ENCODE measurements at regions not wholly inside any gene's neighbourhood (a gene's known extent, or its start where the extent isn't known, plus 50 kb on each side); places are given as distances from the start of the nearest gene placed in this dataset.

DNA sequence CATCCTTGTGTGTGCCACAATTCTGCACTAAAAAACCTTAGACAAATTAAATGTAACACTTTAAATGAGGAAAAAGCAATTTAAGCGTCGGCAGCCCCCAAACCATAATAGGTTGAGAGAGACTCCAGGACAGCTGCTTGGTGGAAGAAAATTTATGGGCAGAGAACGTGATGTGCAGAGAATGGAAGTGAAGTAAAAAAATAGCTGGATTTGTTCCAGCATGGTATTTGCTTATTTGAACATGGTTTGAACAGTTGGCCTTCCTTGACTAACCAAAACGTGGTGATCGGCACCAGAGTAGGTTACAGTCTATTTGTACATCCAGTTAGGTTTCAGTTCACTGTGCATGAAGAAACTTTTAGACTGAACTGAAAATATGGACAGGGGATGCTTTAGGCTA lies 343.0 kb upstream of the CPEB2 start:
- Histone ChIP-seq H3K4me1 (ENCODE audit: control insufficient read depth in 4 of 4, insufficient read depth in 4 of 4, low read length in 3 of 4) (no peaks in the 10 kb centered on the region), H3K27ac (ENCODE audit: low read depth in 1 of 2, low read length in 2 of 2) (no peak overlapping the region), H3K9ac (ENCODE audit: low read depth in 1 of 2, low read length in 2 of 2) (no peak overlapping the region), H3K9me3 (ENCODE audit: control insufficient read depth in 4 of 4, low read length in 3 of 4) (peaks cover 0 to 3% (median 0%) of the 10 kb centered on the region in 4 donors), H3K4me3 (ENCODE audit: low read depth in 1 of 3, low read length in 3 of 3) (no peak overlapping the region), H3K27me3 (ENCODE audit: control insufficient read depth in 4 of 4, insufficient read depth in 4 of 4, low read length in 3 of 4) (no peaks in the 10 kb centered on the region), H3K36me3 (ENCODE audit: control insufficient read depth in 4 of 4, insufficient read depth in 3 of 4, low read depth in 1 of 4, low read length in 3 of 4) (no peaks in the 10 kb centered on the region)
- TF ChIP-seq RXRA (IDR thresholded peaks at IDR 0.05) (no peak), FOXA2 (IDR thresholded peaks at IDR 0.05) (no peak)
- WGBS: 60% methylated on average over 5 of the region's 5 CpGs
- no peak for DNase-seq (ENCODE audit: low spot score)

DNA sequence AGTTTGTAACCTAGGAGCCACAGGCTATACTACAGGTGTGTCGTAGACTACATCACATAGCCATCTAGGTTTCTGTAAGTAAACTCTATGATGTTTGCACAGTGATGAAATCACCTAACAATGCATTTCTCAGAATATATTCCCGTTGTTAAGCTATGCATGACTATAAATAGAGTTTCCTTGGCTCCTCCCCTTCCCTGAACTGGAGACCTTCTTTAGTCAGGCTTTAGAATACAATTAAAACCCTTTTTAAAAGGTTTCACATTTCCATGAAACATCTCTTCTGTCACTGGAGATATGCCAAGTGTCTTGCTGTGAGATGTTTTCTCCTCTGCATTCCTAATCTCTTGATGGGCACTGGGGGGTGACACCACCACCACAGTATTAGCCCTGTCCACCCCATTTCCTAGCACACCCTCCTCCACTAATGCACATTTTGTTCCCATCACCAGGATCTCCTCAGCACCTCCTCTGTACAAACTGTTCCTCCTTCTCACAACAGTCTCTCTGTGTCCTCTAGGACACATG lies 334.6 kb upstream of the CPEB2 start:
- Histone ChIP-seq H3K9ac (ENCODE audit: low read depth in 1 of 2, low read length in 2 of 2) (no peak overlapping the region), H3K9me3 (ENCODE audit: control insufficient read depth in 4 of 4, low read length in 3 of 4) (peaks cover 0 to 5% (median under 1%) of the 10 kb centered on the region in 4 donors), H3K27me3 (ENCODE audit: control insufficient read depth in 4 of 4, insufficient read depth in 4 of 4, low read length in 3 of 4) (no peaks in the 10 kb centered on the region), H3K36me3 (ENCODE audit: control insufficient read depth in 4 of 4, insufficient read depth in 3 of 4, low read depth in 1 of 4, low read length in 3 of 4) (no peaks in the 10 kb centered on the region), H3K27ac (ENCODE audit: low read depth in 1 of 2, low read length in 2 of 2) (no peak overlapping the region), H3K4me1 (ENCODE audit: control insufficient read depth in 4 of 4, insufficient read depth in 4 of 4, low read length in 3 of 4) (no peaks in the 10 kb centered on the region), H3K4me3 (ENCODE audit: low read depth in 1 of 3, low read length in 3 of 3) (no peak overlapping the region)
- DNase-seq (ENCODE audit: low spot score): no peak
- 25% methylated on average over 2 of the region's 2 CpGs for WGBS
- TF ChIP-seq GABPA (IDR thresholded peaks at IDR 0.05 in 1 of 2, conservative IDR thresholded peaks at IDR 0.05 in 1 of 2) (no peak), FOXA1 (IDR thresholded peaks at IDR 0.05) (no peak), ATF3 (IDR thresholded peaks at IDR 0.05) (no peak), MAX (IDR thresholded peaks at IDR 0.05) (no peak), EGR1 (IDR thresholded peaks at IDR 0.05; ENCODE audit: low read depth in 2 of 2) (no peak), RAD21 (IDR thresholded peaks at IDR 0.05) (no peak), FOXA2 (IDR thresholded peaks at IDR 0.05) (no peak), NR2F2 (IDR thresholded peaks at IDR 0.05) (no peak), HNF4G (IDR thresholded peaks at IDR 0.05) (no peak), HNF4A (conservative IDR thresholded peaks at IDR 0.05) (no peak), YY1 (IDR thresholded peaks at IDR 0.05) (no peak), RXRA (IDR thresholded peaks at IDR 0.05) (no peak), SP1 (IDR thresholded peaks at IDR 0.05) (no peak), TAF1 (conservative IDR thresholded peaks at IDR 0.05) (no peak)
- TF ChIP-seq, protein P1, sequence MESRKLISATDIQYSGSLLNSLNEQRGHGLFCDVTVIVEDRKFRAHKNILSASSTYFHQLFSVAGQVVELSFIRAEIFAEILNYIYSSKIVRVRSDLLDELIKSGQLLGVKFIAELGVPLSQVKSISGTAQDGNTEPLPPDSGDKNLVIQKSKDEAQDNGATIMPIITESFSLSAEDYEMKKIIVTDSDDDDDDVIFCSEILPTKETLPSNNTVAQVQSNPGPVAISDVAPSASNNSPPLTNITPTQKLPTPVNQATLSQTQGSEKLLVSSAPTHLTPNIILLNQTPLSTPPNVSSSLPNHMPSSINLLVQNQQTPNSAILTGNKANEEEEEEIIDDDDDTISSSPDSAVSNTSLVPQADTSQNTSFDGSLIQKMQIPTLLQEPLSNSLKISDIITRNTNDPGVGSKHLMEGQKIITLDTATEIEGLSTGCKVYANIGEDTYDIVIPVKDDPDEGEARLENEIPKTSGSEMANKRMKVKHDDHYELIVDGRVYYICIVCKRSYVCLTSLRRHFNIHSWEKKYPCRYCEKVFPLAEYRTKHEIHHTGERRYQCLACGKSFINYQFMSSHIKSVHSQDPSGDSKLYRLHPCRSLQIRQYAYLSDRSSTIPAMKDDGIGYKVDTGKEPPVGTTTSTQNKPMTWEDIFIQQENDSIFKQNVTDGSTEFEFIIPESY (IDR thresholded peaks at IDR 0.05): no peak
- TF ChIP-seq, protein P2, sequence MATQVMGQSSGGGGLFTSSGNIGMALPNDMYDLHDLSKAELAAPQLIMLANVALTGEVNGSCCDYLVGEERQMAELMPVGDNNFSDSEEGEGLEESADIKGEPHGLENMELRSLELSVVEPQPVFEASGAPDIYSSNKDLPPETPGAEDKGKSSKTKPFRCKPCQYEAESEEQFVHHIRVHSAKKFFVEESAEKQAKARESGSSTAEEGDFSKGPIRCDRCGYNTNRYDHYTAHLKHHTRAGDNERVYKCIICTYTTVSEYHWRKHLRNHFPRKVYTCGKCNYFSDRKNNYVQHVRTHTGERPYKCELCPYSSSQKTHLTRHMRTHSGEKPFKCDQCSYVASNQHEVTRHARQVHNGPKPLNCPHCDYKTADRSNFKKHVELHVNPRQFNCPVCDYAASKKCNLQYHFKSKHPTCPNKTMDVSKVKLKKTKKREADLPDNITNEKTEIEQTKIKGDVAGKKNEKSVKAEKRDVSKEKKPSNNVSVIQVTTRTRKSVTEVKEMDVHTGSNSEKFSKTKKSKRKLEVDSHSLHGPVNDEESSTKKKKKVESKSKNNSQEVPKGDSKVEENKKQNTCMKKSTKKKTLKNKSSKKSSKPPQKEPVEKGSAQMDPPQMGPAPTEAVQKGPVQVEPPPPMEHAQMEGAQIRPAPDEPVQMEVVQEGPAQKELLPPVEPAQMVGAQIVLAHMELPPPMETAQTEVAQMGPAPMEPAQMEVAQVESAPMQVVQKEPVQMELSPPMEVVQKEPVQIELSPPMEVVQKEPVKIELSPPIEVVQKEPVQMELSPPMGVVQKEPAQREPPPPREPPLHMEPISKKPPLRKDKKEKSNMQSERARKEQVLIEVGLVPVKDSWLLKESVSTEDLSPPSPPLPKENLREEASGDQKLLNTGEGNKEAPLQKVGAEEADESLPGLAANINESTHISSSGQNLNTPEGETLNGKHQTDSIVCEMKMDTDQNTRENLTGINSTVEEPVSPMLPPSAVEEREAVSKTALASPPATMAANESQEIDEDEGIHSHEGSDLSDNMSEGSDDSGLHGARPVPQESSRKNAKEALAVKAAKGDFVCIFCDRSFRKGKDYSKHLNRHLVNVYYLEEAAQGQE (IDR thresholded peaks at IDR 0.05): no peak
- TF ChIP-seq, protein P3, sequence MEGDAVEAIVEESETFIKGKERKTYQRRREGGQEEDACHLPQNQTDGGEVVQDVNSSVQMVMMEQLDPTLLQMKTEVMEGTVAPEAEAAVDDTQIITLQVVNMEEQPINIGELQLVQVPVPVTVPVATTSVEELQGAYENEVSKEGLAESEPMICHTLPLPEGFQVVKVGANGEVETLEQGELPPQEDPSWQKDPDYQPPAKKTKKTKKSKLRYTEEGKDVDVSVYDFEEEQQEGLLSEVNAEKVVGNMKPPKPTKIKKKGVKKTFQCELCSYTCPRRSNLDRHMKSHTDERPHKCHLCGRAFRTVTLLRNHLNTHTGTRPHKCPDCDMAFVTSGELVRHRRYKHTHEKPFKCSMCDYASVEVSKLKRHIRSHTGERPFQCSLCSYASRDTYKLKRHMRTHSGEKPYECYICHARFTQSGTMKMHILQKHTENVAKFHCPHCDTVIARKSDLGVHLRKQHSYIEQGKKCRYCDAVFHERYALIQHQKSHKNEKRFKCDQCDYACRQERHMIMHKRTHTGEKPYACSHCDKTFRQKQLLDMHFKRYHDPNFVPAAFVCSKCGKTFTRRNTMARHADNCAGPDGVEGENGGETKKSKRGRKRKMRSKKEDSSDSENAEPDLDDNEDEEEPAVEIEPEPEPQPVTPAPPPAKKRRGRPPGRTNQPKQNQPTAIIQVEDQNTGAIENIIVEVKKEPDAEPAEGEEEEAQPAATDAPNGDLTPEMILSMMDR (IDR thresholded peaks at IDR 0.05; ENCODE audit: low read depth, low read length, missing input control): no peak

Data from liver (tissue), 8 donors.